Neural progenitor cell (in vitro differentiated cells): ENCODE measurements at regions not wholly inside any gene's neighbourhood (a gene's known extent, or its start where the extent isn't known, plus 50 kb on each side); places are given as distances from the start of the nearest gene placed in this dataset.

Experiments used
- DNase-seq: peaks from one replicate; pipeline ENCODE4 v3.0.0-alpha.2; 2016; ENCODE audit warnings: low spot score
- H2AFZ ChIP-seq: fragments of 200-600 bp; sonication (generic); replicated peaks from 2 replicates; pipeline ENCODE4 v1.6.1; 2016; ENCODE audit warnings: antibody characterized with exemption
- H3F3A ChIP-seq: fragments of 200-600 bp; sonication (generic); 2 replicates; pipeline ENCODE4 v1.6.1; 2016; ENCODE audit warnings: antibody characterized with exemption, low read depth
- H3K27ac ChIP-seq: fragments of 200-600 bp; sonication (generic); 2 replicates; pipeline ENCODE4 v1.5.1; 2016; ENCODE audit warnings: mild to moderate bottlenecking
- H3K27me3 ChIP-seq: fragments of 200-600 bp; sonication (generic); 2 replicates; pipeline ENCODE4 v1.6.1; 2016; ENCODE audit warnings: mild to moderate bottlenecking, moderate library complexity
- H3K36me3 ChIP-seq: fragments of 200-600 bp; sonication (generic); 2 replicates; pipeline ENCODE4 v1.5.1; 2016
- H3K4me1 ChIP-seq: fragments of 200-600 bp; sonication (generic); 2 replicates; pipeline ENCODE4 v1.6.1; 2016; ENCODE audit warnings: mixed run types
- H3K4me2 ChIP-seq: fragments of 200-600 bp; sonication (generic); 2 replicates; pipeline ENCODE4 v1.6.1; 2016
- H3K4me3 ChIP-seq: fragments of 200-600 bp; sonication (generic); 2 replicates; pipeline ENCODE4 v1.5.1; 2016
- H3K79me2 ChIP-seq: fragments of 200-600 bp; sonication (generic); 2 replicates; pipeline ENCODE4 v1.6.1; 2016; ENCODE audit warnings: low read depth
- H3K9ac ChIP-seq: fragments of 200-600 bp; sonication (generic); 2 replicates; pipeline ENCODE4 v1.6.1; 2016
- H3K9me3 ChIP-seq: fragments of 200-600 bp; sonication (generic); 2 replicates; pipeline ENCODE4 v1.5.1; 2016; ENCODE audit warnings: low read depth
- H4K20me1 ChIP-seq: fragments of 200-600 bp; sonication (generic); 2 replicates; pipeline ENCODE4 v1.6.1; 2016; ENCODE audit warnings: low read depth
- H3K27ac Mint-ChIP-seq: 3 replicates; pipeline ENCODE4 v1.8.0; 2021; ENCODE audit warnings: mixed read lengths
- H3K27me3 Mint-ChIP-seq: 2 replicates; pipeline ENCODE4 v1.8.0; 2022; ENCODE audit warnings: low read depth, mild to moderate bottlenecking, inconsistent platforms, moderate library complexity, mixed read lengths; ENCODE audit not compliant: insufficient read depth
- H3K36me3 Mint-ChIP-seq: 3 replicates; pipeline ENCODE4 v1.8.0; 2021; ENCODE audit warnings: mixed read lengths
- H3K4me1 Mint-ChIP-seq: 3 replicates; pipeline ENCODE4 v1.8.0; 2021; ENCODE audit warnings: mixed read lengths
- H3K4me3 Mint-ChIP-seq: 3 replicates; pipeline ENCODE4 v1.8.0; 2021; ENCODE audit warnings: mild to moderate bottlenecking, moderate library complexity, mixed read lengths
- H3K9me3 Mint-ChIP-seq: 3 replicates; pipeline ENCODE4 v1.8.0; 2020; ENCODE audit warnings: mixed read lengths
- EZH2 ChIP-seq: fragments of 200-600 bp; sonication (generic); IDR thresholded peaks from 2 replicates; pipeline ENCODE4 v1.6.1; 2017; ENCODE audit warnings: antibody characterized with exemption, mild to moderate bottlenecking, moderate library complexity
- EZH2phosphoT487 ChIP-seq: fragments of 200-600 bp; sonication (generic); IDR thresholded peaks from 2 replicates; pipeline ENCODE4 v1.6.1; 2017; ENCODE audit warnings: antibody characterized with exemption
- TF ChIP-seq, protein P1 (sequence below): fragments of 200-600 bp; sonication (generic); IDR thresholded peaks from 2 replicates; pipeline ENCODE4 v1.5.1; 2017; ENCODE audit warnings: antibody characterized with exemption, mild to moderate bottlenecking

DNA sequence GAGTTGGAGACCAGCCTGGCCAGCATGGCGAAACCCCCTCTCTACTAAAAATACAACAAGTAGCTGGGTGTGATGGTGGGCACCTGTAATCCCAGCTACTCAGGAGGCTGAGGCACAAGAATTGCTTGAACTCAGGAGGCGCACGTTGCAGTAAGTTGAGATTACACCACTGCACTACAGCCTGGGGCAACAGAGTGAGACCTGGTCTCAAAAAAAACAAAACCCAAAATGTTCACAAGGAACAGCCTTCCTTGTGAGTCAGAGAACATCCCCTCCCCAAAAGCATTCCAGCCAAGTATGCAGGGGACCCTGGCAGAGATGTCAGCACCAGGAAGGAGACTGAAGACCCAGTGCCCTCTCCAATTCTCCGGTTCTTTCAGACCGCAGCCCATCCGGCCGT, 314.9 kb upstream of the TSHZ3 start:
- no peak overlapping the region for H3K4me3 ChIP-seq
- H3K9ac ChIP-seq: no peak overlapping the region
- H4K20me1 ChIP-seq: no peaks in the 10 kb centered on the region
- no peaks in the 10 kb centered on the region for H3F3A ChIP-seq
- no peaks in the 10 kb centered on the region for H3K9me3 Mint-ChIP-seq
- H2AFZ ChIP-seq: no peak overlapping the region
- no peaks in the 10 kb centered on the region for H3K4me1 ChIP-seq
- no peak for DNase-seq
- no peak for TF ChIP-seq EZH2
- TF ChIP-seq EZH2phosphoT487: no peak
- TF ChIP-seq, protein P1, sequence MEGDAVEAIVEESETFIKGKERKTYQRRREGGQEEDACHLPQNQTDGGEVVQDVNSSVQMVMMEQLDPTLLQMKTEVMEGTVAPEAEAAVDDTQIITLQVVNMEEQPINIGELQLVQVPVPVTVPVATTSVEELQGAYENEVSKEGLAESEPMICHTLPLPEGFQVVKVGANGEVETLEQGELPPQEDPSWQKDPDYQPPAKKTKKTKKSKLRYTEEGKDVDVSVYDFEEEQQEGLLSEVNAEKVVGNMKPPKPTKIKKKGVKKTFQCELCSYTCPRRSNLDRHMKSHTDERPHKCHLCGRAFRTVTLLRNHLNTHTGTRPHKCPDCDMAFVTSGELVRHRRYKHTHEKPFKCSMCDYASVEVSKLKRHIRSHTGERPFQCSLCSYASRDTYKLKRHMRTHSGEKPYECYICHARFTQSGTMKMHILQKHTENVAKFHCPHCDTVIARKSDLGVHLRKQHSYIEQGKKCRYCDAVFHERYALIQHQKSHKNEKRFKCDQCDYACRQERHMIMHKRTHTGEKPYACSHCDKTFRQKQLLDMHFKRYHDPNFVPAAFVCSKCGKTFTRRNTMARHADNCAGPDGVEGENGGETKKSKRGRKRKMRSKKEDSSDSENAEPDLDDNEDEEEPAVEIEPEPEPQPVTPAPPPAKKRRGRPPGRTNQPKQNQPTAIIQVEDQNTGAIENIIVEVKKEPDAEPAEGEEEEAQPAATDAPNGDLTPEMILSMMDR: no peak
- H3K27ac ChIP-seq: no peak overlapping the region
- H3K27me3 Mint-ChIP-seq: peaks cover 3% of the 10 kb centered on the region
- H3K27me3 ChIP-seq: no peaks in the 10 kb centered on the region
- no peak overlapping the region for H3K4me2 ChIP-seq
- no peak overlapping the region for H3K27ac Mint-ChIP-seq
- no peaks in the 10 kb centered on the region for H3K36me3 ChIP-seq
- no peaks in the 10 kb centered on the region for H3K36me3 Mint-ChIP-seq
- no peaks in the 10 kb centered on the region for H3K4me1 Mint-ChIP-seq
- H3K9me3 ChIP-seq: no peaks in the 10 kb centered on the region
- H3K79me2 ChIP-seq: no peaks in the 10 kb centered on the region
- no peak overlapping the region for H3K4me3 Mint-ChIP-seq

DNA sequence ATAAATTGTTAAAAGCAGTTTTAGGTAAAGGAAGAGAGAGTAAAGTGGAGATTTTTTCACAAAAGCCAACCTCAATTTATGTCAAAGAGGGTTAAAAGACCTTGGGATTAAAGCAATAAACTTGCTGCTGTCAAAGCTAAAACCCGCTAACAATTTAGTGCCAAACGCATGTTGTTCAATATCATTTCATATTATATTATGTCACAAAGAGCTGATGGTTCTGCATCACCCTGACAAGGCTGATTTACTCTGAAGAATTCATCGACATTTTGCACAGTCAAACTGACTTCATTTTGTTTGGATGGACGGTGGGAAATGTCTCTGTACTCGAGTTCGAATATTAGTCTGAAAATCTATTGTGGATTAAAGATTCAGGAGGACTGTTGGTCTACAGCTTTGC, 315.8 kb upstream of the TSHZ3 start:
- H3K9ac ChIP-seq: no peak overlapping the region
- H2AFZ ChIP-seq: no peak overlapping the region
- H3K4me1 Mint-ChIP-seq: no peaks in the 10 kb centered on the region
- TF ChIP-seq, protein P1: no peak
- TF ChIP-seq EZH2phosphoT487: no peak
- TF ChIP-seq EZH2: no peak
- H3K4me2 ChIP-seq: no peak overlapping the region
- no peak overlapping the region for H3K4me3 Mint-ChIP-seq
- H4K20me1 ChIP-seq: no peaks in the 10 kb centered on the region
- no peak overlapping the region for H3K4me3 ChIP-seq
- no peaks in the 10 kb centered on the region for H3K36me3 ChIP-seq
- H3K27ac Mint-ChIP-seq: no peak overlapping the region
- no peaks in the 10 kb centered on the region for H3K4me1 ChIP-seq
- H3K9me3 Mint-ChIP-seq: no peaks in the 10 kb centered on the region
- H3K27me3 ChIP-seq: no peaks in the 10 kb centered on the region
- no peak for DNase-seq
- H3K27me3 Mint-ChIP-seq: peaks cover 3% of the 10 kb centered on the region
- H3K36me3 Mint-ChIP-seq: no peaks in the 10 kb centered on the region
- H3K79me2 ChIP-seq: no peaks in the 10 kb centered on the region
- no peak overlapping the region for H3K27ac ChIP-seq
- H3K9me3 ChIP-seq: no peaks in the 10 kb centered on the region
- H3F3A ChIP-seq: no peaks in the 10 kb centered on the region

DNA sequence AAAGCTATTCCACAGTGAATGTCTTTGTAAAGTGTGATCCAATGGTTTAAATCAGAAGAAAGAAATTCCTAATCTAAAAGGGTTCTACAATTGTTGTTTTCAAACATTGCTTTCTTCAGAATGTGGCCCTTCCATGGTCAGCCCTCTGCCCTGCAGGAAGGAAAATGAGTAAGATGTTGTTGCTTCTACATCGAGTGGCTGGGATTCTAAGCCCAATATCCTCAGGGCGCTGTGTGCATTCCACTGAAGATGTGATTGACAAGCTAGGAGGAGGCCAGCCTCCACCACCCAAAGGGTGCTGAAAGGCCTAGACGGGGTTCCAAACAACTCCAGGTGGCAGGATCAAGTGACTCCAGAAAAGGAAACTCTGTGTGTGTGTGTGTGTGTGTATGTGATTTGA, 316.9 kb upstream of the TSHZ3 start:
- Mint-ChIP-seq H3K9me3 (no peaks in the 10 kb centered on the region), H3K4me1 (no peaks in the 10 kb centered on the region), H3K4me3 (no peak overlapping the region), H3K27ac (no peak overlapping the region), H3K36me3 (no peaks in the 10 kb centered on the region), H3K27me3 (no peaks in the 10 kb centered on the region)
- Histone ChIP-seq H3K4me1 (no peaks in the 10 kb centered on the region), H3K4me2 (no peak overlapping the region), H3K79me2 (no peaks in the 10 kb centered on the region), H4K20me1 (no peaks in the 10 kb centered on the region), H3F3A (no peaks in the 10 kb centered on the region), H3K4me3 (no peak overlapping the region), H2AFZ (no peak overlapping the region), H3K9ac (no peak overlapping the region), H3K27ac (no peak overlapping the region), H3K36me3 (no peaks in the 10 kb centered on the region), H3K27me3 (no peaks in the 10 kb centered on the region), H3K9me3 (no peaks in the 10 kb centered on the region)
- no peak for DNase-seq
- TF ChIP-seq EZH2phosphoT487 (no peak), EZH2 (no peak)
- TF ChIP-seq, protein P1: no peak

DNA sequence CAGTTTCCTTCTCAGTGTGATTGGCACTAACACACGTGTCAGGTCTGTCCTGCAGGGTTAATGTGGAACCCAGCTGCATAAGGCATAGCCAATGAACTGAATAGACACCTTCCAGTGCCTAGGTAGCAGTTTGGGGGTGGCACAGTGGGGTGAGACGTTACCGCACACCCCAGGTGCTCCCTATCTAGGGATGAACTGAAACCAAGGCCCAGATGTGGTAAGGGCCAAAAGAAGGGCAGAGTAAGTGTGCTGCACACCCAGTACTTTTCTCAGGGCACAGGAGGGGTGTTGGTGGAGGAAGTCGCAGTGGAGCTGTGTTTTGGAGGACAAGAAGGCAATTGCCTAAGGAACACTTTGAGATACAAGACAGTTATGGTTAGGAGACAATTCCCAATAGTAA, 317.9 kb upstream of the TSHZ3 start:
- Histone ChIP-seq H3K9me3 (no peaks in the 10 kb centered on the region), H3K79me2 (no peaks in the 10 kb centered on the region), H3K27me3 (no peaks in the 10 kb centered on the region), H3K4me1 (no peaks in the 10 kb centered on the region), H3K9ac (no peak overlapping the region), H3K27ac (no peak overlapping the region), H3K36me3 (no peaks in the 10 kb centered on the region), H3K4me3 (no peak overlapping the region), H3F3A (no peaks in the 10 kb centered on the region), H4K20me1 (no peaks in the 10 kb centered on the region), H2AFZ (no peak overlapping the region), H3K4me2 (no peak overlapping the region)
- Mint-ChIP-seq H3K27me3 (no peaks in the 10 kb centered on the region), H3K4me3 (no peak overlapping the region), H3K9me3 (no peaks in the 10 kb centered on the region), H3K27ac (no peak overlapping the region), H3K4me1 (no peaks in the 10 kb centered on the region), H3K36me3 (no peaks in the 10 kb centered on the region)
- TF ChIP-seq, protein P1: no peak
- TF ChIP-seq EZH2 (no peak), EZH2phosphoT487 (no peak)
- no peak for DNase-seq
